ENCODE measurements at regions not wholly inside any gene's neighbourhood (a gene's known extent, or its start where the extent isn't known, plus 50 kb on each side); places are given as distances from the start of the nearest gene placed in this dataset.

DNA sequence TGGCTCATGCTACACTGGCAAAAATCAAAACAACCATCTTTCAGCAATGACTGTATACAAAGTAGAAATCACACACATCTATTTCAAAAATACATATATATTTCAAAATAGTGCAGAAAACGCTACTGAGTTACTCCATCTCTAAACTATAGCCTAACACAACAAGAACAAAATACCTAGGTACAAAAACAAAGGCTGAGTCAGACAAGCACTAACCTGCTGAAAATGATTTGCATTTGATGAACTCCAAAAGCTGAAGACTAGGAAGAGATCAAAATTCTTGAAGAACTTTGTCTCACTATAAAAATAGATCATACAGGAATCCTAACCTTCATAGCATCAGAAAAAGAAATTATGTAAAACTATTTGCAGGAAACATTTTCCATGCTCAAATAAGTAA, 381.6 kb downstream of the EFNB2 start:
- Mint-ChIP-seq H3K27me3 (no peaks in the 10 kb centered on the region), H3K27ac (no peak overlapping the region), H3K4me3 (no peak overlapping the region), H3K36me3 (ENCODE audit: low read depth) (no peaks in the 10 kb centered on the region), H3K9me3 (no peaks in the 10 kb centered on the region), H3K4me1 (no peaks in the 10 kb centered on the region)
- ATAC-seq (no peak), DNase-seq (no peak)

DNA sequence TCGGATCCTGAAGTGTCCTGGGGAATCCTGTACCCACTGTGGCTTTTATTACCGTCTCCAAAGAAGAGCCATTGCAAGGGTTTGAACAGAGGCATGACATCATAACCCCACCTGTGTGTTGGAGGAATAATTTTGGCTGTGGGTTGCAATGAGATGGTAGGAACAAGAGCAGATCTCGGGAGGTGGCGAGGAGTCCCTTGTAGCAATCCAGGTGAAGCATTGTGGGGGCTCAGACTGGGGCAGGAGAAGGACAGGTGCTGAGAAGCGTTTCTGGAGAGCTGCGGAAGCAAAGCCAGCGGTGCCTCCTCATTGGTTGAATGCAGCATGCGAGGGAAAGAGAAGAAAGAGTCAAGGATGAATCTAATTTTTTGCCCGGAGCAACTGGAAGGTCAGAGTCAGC, 382.4 kb downstream of the EFNB2 start:
- Mint-ChIP-seq H3K4me3 (no peak overlapping the region), H3K9me3 (no peaks in the 10 kb centered on the region), H3K4me1 (no peaks in the 10 kb centered on the region), H3K27ac (no peak overlapping the region), H3K36me3 (ENCODE audit: low read depth) (no peaks in the 10 kb centered on the region), H3K27me3 (no peaks in the 10 kb centered on the region)
- ATAC-seq = no peak
- DNase-seq = no peak

DNA sequence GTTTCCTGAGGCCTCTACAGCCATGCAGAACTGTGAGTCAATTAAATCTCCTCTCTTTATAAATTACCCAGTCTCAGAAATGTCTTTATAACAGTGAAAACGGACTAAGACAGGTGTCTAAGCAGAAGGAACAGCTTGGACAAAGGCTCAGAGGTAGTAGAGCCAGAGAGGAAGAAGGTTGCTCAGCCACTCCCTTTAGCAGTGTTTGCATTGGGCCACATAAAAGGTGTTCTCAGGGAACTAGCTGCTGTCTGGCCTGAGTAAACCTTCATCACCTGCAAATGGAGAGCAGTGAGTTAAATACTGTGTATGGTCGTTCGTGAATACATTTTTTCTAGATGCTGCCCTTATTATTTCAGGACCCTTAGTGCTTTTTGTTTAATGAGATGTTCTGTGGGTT, 383.4 kb downstream of the EFNB2 start:
- Mint-ChIP-seq H3K4me1 (no peaks in the 10 kb centered on the region), H3K9me3 (no peaks in the 10 kb centered on the region), H3K4me3 (no peak overlapping the region), H3K27me3 (no peaks in the 10 kb centered on the region), H3K36me3 (ENCODE audit: low read depth) (no peaks in the 10 kb centered on the region), H3K27ac (no peak overlapping the region)
- ATAC-seq (no peak), DNase-seq (no peak)

DNA sequence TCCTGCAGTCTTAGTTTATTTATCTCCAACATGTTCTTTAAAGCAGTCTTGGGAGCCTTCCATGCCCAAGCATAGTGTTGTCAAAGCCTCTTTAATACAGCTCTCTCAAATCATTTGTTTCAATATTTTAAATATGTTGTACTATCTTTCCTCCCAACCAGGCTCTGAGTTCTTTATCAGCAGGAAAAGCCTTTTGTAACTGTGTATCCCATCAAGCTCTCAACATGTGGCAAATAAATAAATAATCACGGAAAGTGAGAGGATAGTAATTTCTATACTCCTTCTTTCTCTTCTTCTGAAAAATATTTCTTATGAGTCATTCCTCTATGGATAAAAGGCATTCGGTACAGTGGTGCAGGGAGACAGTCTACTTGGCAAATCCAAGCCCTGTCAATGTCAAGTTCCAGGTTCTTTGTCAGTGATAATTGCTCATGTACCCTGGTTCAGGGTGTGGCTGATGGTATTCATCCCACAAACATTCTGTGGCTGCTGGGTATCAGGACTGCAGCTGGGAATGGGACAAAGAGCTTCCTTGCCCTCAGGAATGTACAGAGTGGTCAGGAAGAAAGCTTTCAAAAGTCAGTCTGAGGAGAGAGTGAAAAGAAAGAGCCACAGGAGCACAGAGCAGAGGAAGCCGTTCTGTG, 384.3 kb downstream of the EFNB2 start:
- H3K27ac Mint-ChIP-seq = no peak overlapping the region
- DNase-seq = no peak
- H3K4me3 Mint-ChIP-seq = no peak overlapping the region
- H3K9me3 Mint-ChIP-seq = no peaks in the 10 kb centered on the region
- H3K27me3 Mint-ChIP-seq = no peaks in the 10 kb centered on the region
- ATAC-seq = no peak
- no peaks in the 10 kb centered on the region for H3K4me1 Mint-ChIP-seq
- H3K36me3 Mint-ChIP-seq (ENCODE audit: low read depth) = no peaks in the 10 kb centered on the region

DNA sequence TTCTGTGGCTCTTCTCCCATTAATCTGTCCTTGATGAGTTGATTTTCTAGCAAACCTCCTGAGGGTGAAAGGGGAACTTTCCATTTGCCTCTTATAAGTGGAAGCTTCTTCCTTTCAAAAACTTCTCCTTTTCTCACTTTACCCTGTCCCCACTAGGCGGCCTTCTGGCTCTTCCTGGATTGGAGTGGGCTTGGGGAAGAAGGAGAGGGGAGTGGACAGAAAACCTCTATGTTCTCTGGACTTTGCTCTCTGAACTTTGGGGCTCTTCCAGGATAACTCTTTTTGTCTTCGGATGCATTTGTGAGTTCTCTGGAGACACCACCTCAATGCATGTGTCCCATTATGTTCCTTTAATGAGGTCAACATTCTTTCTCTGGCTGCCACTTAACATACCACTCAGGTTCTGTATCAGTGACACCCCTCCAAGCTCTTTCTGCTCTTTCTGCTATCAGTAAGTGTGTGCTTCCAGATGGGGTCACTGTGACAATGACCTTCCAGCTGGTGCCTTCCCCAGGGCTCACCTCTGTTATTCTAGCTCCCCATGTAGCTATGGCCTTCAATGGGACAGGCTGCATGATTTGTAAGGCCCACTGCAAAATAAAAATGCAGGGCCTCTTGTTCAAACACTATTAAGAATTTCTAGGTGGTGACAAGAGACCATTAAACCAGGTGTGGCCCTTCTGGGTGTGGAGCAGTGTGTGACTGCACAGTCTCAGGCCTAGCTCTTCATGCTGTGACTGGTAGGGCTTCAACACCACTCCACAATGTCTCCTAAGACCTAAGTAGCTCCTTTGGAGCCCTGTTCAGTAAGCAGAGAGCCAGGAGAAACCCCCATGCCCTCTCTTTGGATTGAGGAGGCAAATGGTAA, 389.2 kb downstream of the EFNB2 start:
- H3K4me3 Mint-ChIP-seq = no peak overlapping the region

DNA sequence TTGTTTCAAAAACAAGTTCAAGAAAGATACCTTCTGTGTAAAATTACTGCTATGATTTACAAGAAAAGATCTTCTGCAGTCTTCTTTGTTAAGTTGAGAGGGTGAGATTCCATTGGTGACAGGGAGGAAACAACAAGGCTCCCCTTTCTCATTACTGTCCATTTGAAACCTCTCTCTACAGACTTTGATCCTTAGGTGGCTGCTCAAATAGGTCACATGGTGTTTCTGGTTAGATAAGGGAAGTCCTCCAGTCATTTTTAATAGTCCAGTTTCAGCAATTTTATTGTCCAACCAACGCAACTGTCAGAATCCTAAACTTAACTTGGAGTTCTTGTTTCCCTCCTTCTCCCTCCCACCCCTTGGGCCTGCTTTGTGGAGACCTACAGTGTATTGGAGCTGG, 390.4 kb downstream of the EFNB2 start:
- ATAC-seq = no peak
- H3K4me1 Mint-ChIP-seq = no peaks in the 10 kb centered on the region
- H3K27me3 Mint-ChIP-seq = no peaks in the 10 kb centered on the region
- H3K27ac Mint-ChIP-seq = no peak overlapping the region
- H3K36me3 Mint-ChIP-seq (ENCODE audit: low read depth) = no peaks in the 10 kb centered on the region
- DNase-seq = no peak
- no peak overlapping the region for H3K4me3 Mint-ChIP-seq
- no peaks in the 10 kb centered on the region for H3K9me3 Mint-ChIP-seq

More for the DNA sequence above, 389.2 kb downstream of the EFNB2 start:
- H3K27ac Mint-ChIP-seq = no peak overlapping the region
- no peaks in the 10 kb centered on the region for H3K27me3 Mint-ChIP-seq
- no peak for DNase-seq
- H3K4me1 Mint-ChIP-seq = no peaks in the 10 kb centered on the region
- no peak for ATAC-seq
- no peaks in the 10 kb centered on the region for H3K36me3 Mint-ChIP-seq (ENCODE audit: low read depth)
- H3K9me3 Mint-ChIP-seq = no peaks in the 10 kb centered on the region

DNA sequence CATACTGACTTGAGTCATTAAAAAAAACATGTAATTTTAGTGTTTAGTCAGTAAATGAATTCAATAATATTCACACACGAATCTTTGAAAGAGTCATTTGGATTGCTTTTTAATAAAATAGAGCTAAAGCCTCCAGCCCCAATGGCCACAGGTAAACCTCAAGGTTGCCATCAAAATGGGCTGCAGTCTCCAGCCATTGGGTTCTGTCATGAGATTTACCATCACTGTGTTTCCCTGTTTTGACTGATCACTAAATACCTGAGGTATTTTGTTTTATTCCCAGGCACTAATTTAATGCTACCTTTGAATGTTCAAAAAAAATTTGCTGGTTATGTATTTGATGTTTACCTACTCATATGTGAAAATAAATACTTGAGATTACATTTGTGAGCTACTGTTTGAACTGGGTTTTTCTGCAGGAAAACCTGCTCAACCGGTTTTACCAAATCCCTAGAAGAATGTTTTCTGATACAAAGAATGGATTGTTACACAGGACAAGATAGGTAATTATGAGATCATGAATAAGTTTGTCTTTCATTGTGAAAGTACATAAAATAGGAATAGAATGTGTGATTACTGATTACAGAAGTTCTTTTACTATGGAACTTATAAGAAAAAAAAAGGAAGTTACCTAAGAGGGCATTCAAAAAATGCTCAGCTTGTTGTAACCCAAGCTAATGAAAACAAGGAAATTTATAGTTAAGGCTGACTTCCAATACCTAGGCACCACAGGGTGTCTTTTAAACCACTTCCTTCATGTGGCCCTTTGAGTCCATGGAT, 391.3 kb downstream of the EFNB2 start:
- Mint-ChIP-seq H3K4me3 (no peak overlapping the region), H3K4me1 (no peaks in the 10 kb centered on the region), H3K27ac (no peak overlapping the region), H3K9me3 (no peaks in the 10 kb centered on the region), H3K36me3 (ENCODE audit: low read depth) (no peaks in the 10 kb centered on the region), H3K27me3 (no peaks in the 10 kb centered on the region)
- ATAC-seq (no peak), DNase-seq (no peak)

DNA sequence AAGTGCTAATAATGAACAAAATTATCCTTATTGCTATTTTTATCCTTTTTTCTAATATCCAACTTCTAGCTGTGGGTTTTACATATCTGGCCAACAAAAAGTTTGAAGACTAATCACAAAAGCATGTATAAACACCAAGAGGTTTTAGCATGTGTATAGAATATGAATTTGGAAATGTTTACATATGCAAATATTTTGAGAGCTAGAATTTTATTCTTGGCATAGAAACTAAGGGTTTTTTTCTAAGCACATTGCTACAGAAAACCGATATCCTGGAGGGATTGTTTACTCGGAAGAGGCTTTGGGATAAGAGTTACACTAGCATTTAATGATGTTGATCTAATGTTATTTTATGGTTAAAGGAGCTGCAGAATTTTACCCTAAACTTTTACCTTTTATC, 392.1 kb downstream of the EFNB2 start:
- H3K36me3 Mint-ChIP-seq (ENCODE audit: low read depth) = no peaks in the 10 kb centered on the region

DNA sequence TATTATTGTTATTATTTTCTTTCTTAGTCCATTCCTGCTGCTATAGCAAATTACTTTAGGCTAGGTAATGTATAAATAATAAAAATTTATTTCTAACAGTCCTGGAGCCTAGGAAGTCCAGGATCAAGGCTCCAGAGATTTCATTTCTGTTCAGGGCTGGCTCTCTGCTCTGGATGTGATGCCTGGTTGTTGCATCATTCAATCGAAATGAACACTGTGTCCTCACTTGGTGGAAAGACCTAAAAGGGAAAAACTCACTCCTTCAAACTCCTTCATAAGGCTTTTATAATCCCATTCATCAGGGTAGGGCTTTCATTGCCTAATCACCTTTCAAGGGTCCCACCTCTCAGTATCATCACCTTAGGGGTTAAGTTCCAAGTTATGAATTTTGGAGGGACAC, 395.0 kb downstream of the EFNB2 start:
- no peak for DNase-seq

More for the DNA sequence above, 392.1 kb downstream of the EFNB2 start:
- no peak for ATAC-seq
- Mint-ChIP-seq H3K27me3 (no peaks in the 10 kb centered on the region), H3K27ac (no peak overlapping the region), H3K4me3 (no peak overlapping the region), H3K4me1 (no peaks in the 10 kb centered on the region), H3K9me3 (no peaks in the 10 kb centered on the region)
- no peak for DNase-seq

DNA sequence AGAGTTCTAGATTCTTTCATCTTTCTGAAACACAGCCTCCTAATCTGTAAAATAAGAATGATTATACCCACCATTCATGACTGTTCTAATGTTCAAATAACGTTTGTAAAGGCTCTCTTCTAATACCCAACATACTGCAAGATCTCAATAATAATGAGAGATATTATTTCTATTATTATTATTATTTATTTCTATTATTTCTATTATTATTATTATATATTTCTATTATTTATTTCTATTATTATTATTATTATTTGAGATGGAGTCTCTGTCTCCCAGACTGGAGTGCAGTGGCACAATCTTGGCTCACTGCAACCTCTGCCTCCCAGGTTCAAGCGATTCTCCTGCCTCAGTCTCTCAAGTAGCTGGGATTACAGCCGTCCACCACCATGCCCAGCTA, 395.5 kb downstream of the EFNB2 start:
- no peaks in the 10 kb centered on the region for H3K27me3 Mint-ChIP-seq
- no peaks in the 10 kb centered on the region for H3K4me1 Mint-ChIP-seq
- DNase-seq = no peak
- peaks cover 13% of the 10 kb centered on the region for H3K9me3 Mint-ChIP-seq
- no peak overlapping the region for H3K27ac Mint-ChIP-seq
- H3K4me3 Mint-ChIP-seq = no peak overlapping the region
- no peak for ATAC-seq
- no peaks in the 10 kb centered on the region for H3K36me3 Mint-ChIP-seq (ENCODE audit: low read depth)

More for the DNA sequence above, 395.0 kb downstream of the EFNB2 start:
- Mint-ChIP-seq H3K4me3 (no peak overlapping the region), H3K27ac (no peak overlapping the region), H3K27me3 (no peaks in the 10 kb centered on the region), H3K4me1 (no peaks in the 10 kb centered on the region), H3K36me3 (ENCODE audit: low read depth) (no peaks in the 10 kb centered on the region), H3K9me3 (peaks cover 9% of the 10 kb centered on the region)
- no peak for ATAC-seq

DNA sequence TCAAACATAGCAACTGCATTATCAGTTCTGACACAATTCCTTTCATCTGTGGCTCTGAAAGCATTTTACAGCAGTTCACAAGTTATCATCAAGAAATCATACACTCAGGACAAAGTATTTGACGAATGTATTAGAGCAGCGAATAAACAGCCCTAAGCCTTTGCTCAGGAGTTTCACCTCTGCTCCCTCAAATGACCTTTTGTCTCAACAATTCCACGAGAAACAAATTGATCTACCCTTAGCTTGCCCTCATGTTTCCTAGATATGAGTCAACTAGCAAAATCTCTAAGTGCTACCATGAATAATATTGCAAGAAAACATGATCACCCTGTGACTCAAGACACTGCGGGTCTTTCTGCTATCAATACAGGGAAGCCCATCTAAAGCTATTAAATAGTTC, 396.1 kb downstream of the EFNB2 start:
- ATAC-seq = no peak
- no peak overlapping the region for H3K27ac Mint-ChIP-seq
- no peak overlapping the region for H3K4me3 Mint-ChIP-seq
- no peaks in the 10 kb centered on the region for H3K36me3 Mint-ChIP-seq (ENCODE audit: low read depth)
- H3K27me3 Mint-ChIP-seq = no peaks in the 10 kb centered on the region
- no peaks in the 10 kb centered on the region for H3K4me1 Mint-ChIP-seq
- no peak for DNase-seq
- peaks cover 15% of the 10 kb centered on the region for H3K9me3 Mint-ChIP-seq

DNA sequence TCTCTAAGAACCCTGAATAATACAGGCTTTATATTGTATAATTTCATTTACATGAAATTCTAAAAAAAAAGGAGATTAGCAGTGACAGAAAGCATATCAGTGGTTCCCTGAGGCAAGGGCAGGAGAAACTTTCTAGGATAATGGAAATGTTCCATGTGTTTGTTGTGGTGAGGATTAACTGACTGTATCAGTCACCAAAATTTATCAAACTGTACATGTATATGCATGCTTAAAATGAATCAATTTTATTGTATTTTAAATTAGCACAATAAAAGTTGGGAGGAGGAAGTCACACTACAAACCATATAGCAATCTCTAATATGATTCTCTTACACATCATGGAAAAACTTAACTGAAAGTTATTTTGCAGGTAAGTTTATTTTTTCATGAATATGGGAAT, 396.8 kb downstream of the EFNB2 start:
- no peak for DNase-seq
- H3K4me3 Mint-ChIP-seq = no peak overlapping the region
- H3K36me3 Mint-ChIP-seq (ENCODE audit: low read depth) = no peaks in the 10 kb centered on the region
- no peaks in the 10 kb centered on the region for H3K27me3 Mint-ChIP-seq
- H3K4me1 Mint-ChIP-seq = no peaks in the 10 kb centered on the region
- no peak for ATAC-seq
- H3K27ac Mint-ChIP-seq = no peak overlapping the region
- H3K9me3 Mint-ChIP-seq = peaks cover 21% of the 10 kb centered on the region

DNA sequence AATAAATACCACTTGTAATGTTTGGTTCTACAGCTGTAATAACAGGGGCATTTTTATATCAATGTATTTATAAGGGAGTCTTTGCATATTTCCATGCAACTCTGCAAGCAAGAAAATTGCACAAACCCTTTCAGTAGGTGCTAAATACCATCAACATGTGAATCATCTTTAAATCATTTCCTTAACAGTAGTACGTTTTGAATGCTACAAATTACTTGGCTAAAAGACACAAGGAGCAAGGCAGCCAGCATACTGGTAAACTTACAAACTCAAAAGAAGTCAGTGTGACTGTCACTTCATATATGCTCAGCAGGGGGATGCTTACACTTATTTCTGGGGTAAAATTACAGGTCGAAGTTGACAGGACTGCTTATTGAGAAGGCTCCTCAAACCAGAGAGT, 402.4 kb downstream of the EFNB2 start:
- H3K4me1 Mint-ChIP-seq = no peaks in the 10 kb centered on the region
- ATAC-seq (no peak), DNase-seq (no peak)
- no peak overlapping the region for H3K27ac Mint-ChIP-seq
- no peak overlapping the region for H3K4me3 Mint-ChIP-seq
- H3K9me3 Mint-ChIP-seq = peaks cover 21% of the 10 kb centered on the region
- H3K36me3 Mint-ChIP-seq (ENCODE audit: low read depth) = no peaks in the 10 kb centered on the region
- no peaks in the 10 kb centered on the region for H3K27me3 Mint-ChIP-seq

DNA sequence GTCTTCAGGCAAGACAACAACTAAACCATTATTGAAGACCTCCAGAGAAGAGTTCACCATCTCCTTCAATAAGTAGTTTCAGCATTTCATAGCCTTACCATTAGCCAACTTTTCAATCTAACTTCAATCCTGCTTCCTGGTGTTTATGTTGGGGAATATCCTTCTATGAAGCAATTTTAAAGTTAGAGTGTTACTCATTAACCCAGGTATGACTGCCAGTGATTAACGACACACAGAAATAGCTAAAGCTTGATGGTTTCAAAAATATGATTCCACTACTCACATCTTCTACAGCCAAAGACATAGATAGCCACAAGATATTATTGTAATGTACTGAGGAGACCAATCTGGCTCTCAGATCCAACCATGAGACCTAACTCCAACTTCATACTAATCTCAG, 403.2 kb downstream of the EFNB2 start:
- Mint-ChIP-seq H3K4me1 (no peaks in the 10 kb centered on the region), H3K4me3 (no peak overlapping the region)
- ATAC-seq = no peak

DNA sequence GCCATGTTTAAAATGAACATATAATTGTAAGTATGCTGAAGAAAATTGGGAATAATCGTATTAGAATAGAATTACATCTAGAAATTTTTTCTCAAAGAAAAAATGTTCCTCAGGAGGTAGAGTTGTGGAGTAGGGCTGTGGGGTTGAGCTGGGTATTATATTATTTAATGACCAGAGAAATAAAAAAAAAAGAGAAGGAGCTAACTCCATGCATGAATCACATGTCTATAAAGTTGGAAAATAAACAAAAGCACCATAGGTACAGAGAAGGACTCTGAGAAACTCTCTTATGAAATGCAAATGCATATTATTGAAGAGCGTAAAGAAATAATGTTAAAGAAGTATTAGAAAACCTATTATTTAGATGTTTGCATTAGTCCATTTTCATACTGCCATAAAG, 405.5 kb downstream of the EFNB2 start:
- Mint-ChIP-seq H3K9me3 (peaks cover 8% of the 10 kb centered on the region), H3K4me1 (no peaks in the 10 kb centered on the region), H3K4me3 (no peak overlapping the region), H3K27ac (no peak overlapping the region), H3K27me3 (no peaks in the 10 kb centered on the region), H3K36me3 (ENCODE audit: low read depth) (no peaks in the 10 kb centered on the region)
- DNase-seq (no peak), ATAC-seq (no peak)

More for the DNA sequence above, 403.2 kb downstream of the EFNB2 start:
- H3K27me3 Mint-ChIP-seq = no peaks in the 10 kb centered on the region
- H3K36me3 Mint-ChIP-seq (ENCODE audit: low read depth) = no peaks in the 10 kb centered on the region
- H3K9me3 Mint-ChIP-seq = peaks cover 16% of the 10 kb centered on the region
- H3K27ac Mint-ChIP-seq = no peak overlapping the region
- DNase-seq = no peak
